Body of pancreas (tissue), 4 donors: ENCODE measurements at regions not wholly inside any gene's neighbourhood (a gene's known extent, or its start where the extent isn't known, plus 50 kb on each side); places are given as distances from the start of the nearest gene placed in this dataset.

Experiments
- POLR2A ChIP-seq, 3 donors: fragments of 450-650 bp; IDR thresholded peaks; one replicate each; pipeline ENCODE4 v1.6.1; 2016; ENCODE audit warnings: antibody characterized with exemption in 3 of 3, mild to moderate bottlenecking in 2 of 3
- TF ChIP-seq, protein P1 (sequence below), 7 experiments: fragments of 450-650 bp in 4 of 7; fragments of 200-600 bp in 3 of 7; sonication (generic) in 3 of 7; IDR thresholded peaks; one replicate each; pipeline ENCODE4 v1.5.1; 2016 to 2019; ENCODE audit warnings: antibody characterized with exemption in 7 of 7

DNA sequence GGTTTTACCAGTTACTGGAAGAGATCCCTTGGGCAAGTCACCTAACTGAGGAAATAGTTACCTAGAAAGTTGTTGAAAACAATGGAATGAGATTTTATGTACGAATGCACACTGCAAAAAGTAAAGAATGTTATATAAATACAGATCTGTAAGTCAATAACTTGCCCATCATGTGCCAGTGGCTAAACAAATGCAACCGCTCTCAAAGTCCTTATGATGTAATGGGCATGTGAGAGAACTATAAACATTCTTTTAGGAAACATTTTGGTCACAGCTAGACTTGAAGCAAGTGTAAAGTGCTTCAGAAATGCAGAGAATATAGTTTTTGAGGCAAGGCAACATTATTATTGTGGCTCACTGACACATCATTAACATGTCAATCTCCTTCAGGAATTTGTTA lies 1044.5 kb downstream of the TUSC7 start:
- TF ChIP-seq, protein P1, sequence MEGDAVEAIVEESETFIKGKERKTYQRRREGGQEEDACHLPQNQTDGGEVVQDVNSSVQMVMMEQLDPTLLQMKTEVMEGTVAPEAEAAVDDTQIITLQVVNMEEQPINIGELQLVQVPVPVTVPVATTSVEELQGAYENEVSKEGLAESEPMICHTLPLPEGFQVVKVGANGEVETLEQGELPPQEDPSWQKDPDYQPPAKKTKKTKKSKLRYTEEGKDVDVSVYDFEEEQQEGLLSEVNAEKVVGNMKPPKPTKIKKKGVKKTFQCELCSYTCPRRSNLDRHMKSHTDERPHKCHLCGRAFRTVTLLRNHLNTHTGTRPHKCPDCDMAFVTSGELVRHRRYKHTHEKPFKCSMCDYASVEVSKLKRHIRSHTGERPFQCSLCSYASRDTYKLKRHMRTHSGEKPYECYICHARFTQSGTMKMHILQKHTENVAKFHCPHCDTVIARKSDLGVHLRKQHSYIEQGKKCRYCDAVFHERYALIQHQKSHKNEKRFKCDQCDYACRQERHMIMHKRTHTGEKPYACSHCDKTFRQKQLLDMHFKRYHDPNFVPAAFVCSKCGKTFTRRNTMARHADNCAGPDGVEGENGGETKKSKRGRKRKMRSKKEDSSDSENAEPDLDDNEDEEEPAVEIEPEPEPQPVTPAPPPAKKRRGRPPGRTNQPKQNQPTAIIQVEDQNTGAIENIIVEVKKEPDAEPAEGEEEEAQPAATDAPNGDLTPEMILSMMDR (IDR thresholded peaks at IDR 0.05) = no peak
- TF ChIP-seq POLR2A (IDR thresholded peaks at IDR 0.05) = no peak
